ENCODE measurements at regions not wholly inside any gene's neighbourhood (a gene's known extent, or its start where the extent isn't known, plus 50 kb on each side); places are given as distances from the start of the nearest gene placed in this dataset.

DNA sequence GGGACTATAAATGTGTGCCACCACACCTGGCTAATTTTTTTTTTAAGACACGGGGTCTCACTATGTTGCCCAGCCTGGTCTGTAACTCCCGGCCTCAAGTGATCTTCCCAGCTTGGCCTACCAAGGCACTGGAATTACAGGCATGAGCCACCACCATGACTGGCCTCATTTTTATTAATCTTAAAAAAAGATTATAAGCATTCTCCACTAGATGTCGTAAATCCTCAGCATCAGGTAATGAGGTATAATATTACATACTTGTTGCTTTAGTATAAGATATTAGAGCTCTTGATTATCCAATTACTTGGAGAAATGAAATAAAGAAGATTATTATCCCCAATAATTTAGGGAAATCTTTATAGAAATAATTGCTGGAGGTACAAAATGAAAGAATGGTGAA, 78.2 kb upstream of the HTR1A start:
- H3K27me3 ChIP-seq (replicated peaks in 2 of 5; ENCODE audit: control insufficient read depth in 4 of 5, insufficient read depth in 5 of 5, low read length in 4 of 5), result no peaks in the 10 kb centered on the region
- ChIA-PET CTCF (interaction anchor here (0.8 kb wide), 1 partner anchor 8 kb away, joined by 3 read pairs; no protein-coding TSS in a partner anchor), POLR2A (no interaction called here)
- H3K4me3 ChIP-seq (ENCODE audit: control insufficient read depth in 1 of 7, extremely low read depth in 1 of 7, insufficient read depth in 4 of 7, low read depth in 2 of 7, low read length in 6 of 7), result no peak overlapping the region
- H3K4me1 ChIP-seq (ENCODE audit: control extremely low read depth in 1 of 4, control insufficient read depth in 4 of 4, insufficient read depth in 4 of 4, low read length in 3 of 4), result no peaks in the 10 kb centered on the region
- 100% methylated on average over 2 of the region's 3 CpGs for WGBS (ENCODE audit: insufficient coverage)
- no peaks in the 10 kb centered on the region for H3K36me3 ChIP-seq (ENCODE audit: control insufficient read depth in 4 of 4, insufficient read depth in 4 of 4, low read length in 3 of 4)
- peaks cover 0 to 9% (median 6%) of the 10 kb centered on the region in 5 experiments for H3K9me3 ChIP-seq (ENCODE audit: control extremely low read depth in 1 of 5, control insufficient read depth in 4 of 5, insufficient read depth in 2 of 5, low read depth in 1 of 5, low read length in 4 of 5)
- no peak overlapping the region for H3K27ac ChIP-seq (ENCODE audit: insufficient read depth in 1 of 2, low read depth in 1 of 2, low read length in 2 of 2, poor library complexity in 1 of 2, severe bottlenecking in 2 of 2)
- no peak for DNase-seq

DNA sequence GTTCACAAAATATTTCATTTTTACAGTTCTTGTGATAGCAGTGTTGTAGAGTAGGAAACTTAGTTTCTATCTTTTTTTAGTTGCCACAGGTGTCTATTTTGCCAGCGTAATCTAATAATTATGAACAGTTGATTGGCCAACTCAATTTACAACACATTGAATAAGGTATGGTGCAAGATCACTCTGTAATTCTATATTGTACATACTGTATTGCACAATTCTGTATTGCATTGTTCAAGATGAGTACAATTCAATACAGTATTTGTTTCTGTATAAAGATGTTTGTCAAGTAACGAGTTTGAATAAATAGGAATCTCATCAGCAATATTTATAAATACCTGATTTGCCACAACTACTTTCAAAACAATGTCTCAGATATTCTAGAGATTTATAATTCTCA, 64.2 kb upstream of the HTR1A start:
- no CpG with 5 or more reads among the region's 2 CpGs for WGBS (ENCODE audit: insufficient coverage)
- Histone ChIP-seq H3K27me3 (replicated peaks in 2 of 5; ENCODE audit: control insufficient read depth in 4 of 5, insufficient read depth in 5 of 5, low read length in 4 of 5) (no peaks in the 10 kb centered on the region), H3K27ac (ENCODE audit: insufficient read depth in 1 of 2, low read depth in 1 of 2, low read length in 2 of 2, poor library complexity in 1 of 2, severe bottlenecking in 2 of 2) (no peak overlapping the region), H3K9me3 (ENCODE audit: control extremely low read depth in 1 of 5, control insufficient read depth in 4 of 5, insufficient read depth in 2 of 5, low read depth in 1 of 5, low read length in 4 of 5) (no peaks in the 10 kb centered on the region), H3K4me3 (ENCODE audit: control insufficient read depth in 1 of 7, extremely low read depth in 1 of 7, insufficient read depth in 4 of 7, low read depth in 2 of 7, low read length in 6 of 7) (no peak overlapping the region), H3K36me3 (ENCODE audit: control insufficient read depth in 4 of 4, insufficient read depth in 4 of 4, low read length in 3 of 4) (no peaks in the 10 kb centered on the region), H3K4me1 (ENCODE audit: control extremely low read depth in 1 of 4, control insufficient read depth in 4 of 4, insufficient read depth in 4 of 4, low read length in 3 of 4) (no peaks in the 10 kb centered on the region)
- CTCF ChIA-PET, result no interaction called here
- POLR2A ChIA-PET, result no interaction called here
- DNase-seq, result no peak

DNA sequence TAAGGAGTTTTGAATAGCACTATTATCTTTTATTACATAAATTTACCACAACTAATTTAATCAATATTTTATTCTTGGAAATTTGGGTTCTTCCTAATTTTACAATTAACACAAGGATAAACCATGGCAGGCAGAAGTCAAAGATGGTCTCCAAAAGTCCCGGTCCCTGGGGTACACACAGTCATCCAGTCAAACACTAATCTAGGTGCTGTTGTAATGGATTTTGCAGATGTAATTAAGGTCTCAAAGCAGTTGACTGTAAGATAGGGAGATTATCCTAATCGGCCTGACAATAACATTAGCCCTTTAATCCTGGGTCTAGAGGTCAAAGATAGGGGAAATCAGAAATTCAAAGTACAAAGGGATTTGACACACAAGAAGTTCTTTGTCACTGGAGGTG, 57.5 kb upstream of the HTR1A start:
- DNase-seq, result no peak
- ChIA-PET POLR2A (no interaction called here), CTCF (interaction anchor here (0.6 kb wide), 1 partner anchor 487 kb away, joined by 3 read pairs; no protein-coding TSS in a partner anchor)
- Histone ChIP-seq H3K27me3 (replicated peaks in 2 of 5; ENCODE audit: control insufficient read depth in 4 of 5, insufficient read depth in 5 of 5, low read length in 4 of 5) (no peaks in the 10 kb centered on the region), H3K4me3 (ENCODE audit: control insufficient read depth in 1 of 7, extremely low read depth in 1 of 7, insufficient read depth in 4 of 7, low read depth in 2 of 7, low read length in 6 of 7) (no peak overlapping the region), H3K27ac (ENCODE audit: insufficient read depth in 1 of 2, low read depth in 1 of 2, low read length in 2 of 2, poor library complexity in 1 of 2, severe bottlenecking in 2 of 2) (no peak overlapping the region), H3K4me1 (ENCODE audit: control extremely low read depth in 1 of 4, control insufficient read depth in 4 of 4, insufficient read depth in 4 of 4, low read length in 3 of 4) (no peaks in the 10 kb centered on the region), H3K36me3 (ENCODE audit: control insufficient read depth in 4 of 4, insufficient read depth in 4 of 4, low read length in 3 of 4) (no peaks in the 10 kb centered on the region), H3K9me3 (ENCODE audit: control extremely low read depth in 1 of 5, control insufficient read depth in 4 of 5, insufficient read depth in 2 of 5, low read depth in 1 of 5, low read length in 4 of 5) (no peaks in the 10 kb centered on the region)
- 80% methylated on average over 1 of the region's 2 CpGs for WGBS (ENCODE audit: insufficient coverage)

DNA sequence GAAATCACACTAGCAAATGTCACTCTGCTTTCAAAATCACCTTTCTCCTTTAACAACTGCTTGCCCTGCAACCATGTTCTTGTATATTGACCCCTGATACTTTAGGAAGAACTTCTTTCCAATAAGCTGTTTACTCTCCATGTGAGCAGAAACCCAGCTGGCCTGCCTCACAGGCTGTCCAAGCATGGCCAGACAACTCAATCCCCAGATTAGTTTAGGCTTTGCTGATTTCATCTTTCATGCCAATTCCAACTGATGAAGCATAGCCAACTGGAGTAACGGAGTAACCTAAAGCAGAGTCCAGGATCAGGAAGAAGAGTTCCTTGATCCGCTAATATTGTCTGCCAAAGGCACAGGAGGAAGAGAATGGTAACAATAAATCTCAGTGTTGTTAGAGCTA, 56.7 kb upstream of the HTR1A start:
- H3K36me3 ChIP-seq (ENCODE audit: control insufficient read depth in 4 of 4, insufficient read depth in 4 of 4, low read length in 3 of 4), result no peaks in the 10 kb centered on the region
- DNase-seq, result no peak
- H3K27ac ChIP-seq (ENCODE audit: insufficient read depth in 1 of 2, low read depth in 1 of 2, low read length in 2 of 2, poor library complexity in 1 of 2, severe bottlenecking in 2 of 2), result no peak overlapping the region
- H3K4me3 ChIP-seq (ENCODE audit: control insufficient read depth in 1 of 7, extremely low read depth in 1 of 7, insufficient read depth in 4 of 7, low read depth in 2 of 7, low read length in 6 of 7), result no peak overlapping the region
- H3K9me3 ChIP-seq (ENCODE audit: control extremely low read depth in 1 of 5, control insufficient read depth in 4 of 5, insufficient read depth in 2 of 5, low read depth in 1 of 5, low read length in 4 of 5), result no peaks in the 10 kb centered on the region
- no peaks in the 10 kb centered on the region for H3K4me1 ChIP-seq (ENCODE audit: control extremely low read depth in 1 of 4, control insufficient read depth in 4 of 4, insufficient read depth in 4 of 4, low read length in 3 of 4)
- CTCF ChIA-PET, result no interaction called here
- 91% methylated on average over 2 of the region's 2 CpGs for WGBS (ENCODE audit: insufficient coverage)
- no peaks in the 10 kb centered on the region for H3K27me3 ChIP-seq (replicated peaks in 2 of 5; ENCODE audit: control insufficient read depth in 4 of 5, insufficient read depth in 5 of 5, low read length in 4 of 5)
- POLR2A ChIA-PET, result no interaction called here

DNA sequence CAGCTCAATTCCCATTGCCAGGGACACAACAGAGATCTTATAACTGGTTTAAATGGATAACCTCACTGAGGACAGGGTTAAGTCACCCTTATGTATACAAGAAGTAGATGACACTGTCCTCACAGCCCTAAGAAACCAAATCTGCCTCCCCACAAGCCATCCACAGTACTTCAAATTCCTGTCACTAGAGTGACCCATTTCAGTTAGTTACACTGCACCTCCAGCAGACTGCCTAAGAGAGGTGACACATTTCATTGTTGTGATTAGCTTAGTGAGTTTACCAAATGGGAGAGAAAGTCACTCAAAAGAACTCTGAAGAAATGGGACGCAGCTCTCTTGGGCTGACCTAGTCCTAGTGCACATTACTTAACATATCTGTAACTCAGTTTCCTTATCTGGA, 53.6 kb upstream of the HTR1A start:
- POLR2A ChIA-PET, result no interaction called here
- no peak for DNase-seq
- Histone ChIP-seq H3K4me1 (ENCODE audit: control extremely low read depth in 1 of 4, control insufficient read depth in 4 of 4, insufficient read depth in 4 of 4, low read length in 3 of 4) (no peaks in the 10 kb centered on the region), H3K27ac (ENCODE audit: insufficient read depth in 1 of 2, low read depth in 1 of 2, low read length in 2 of 2, poor library complexity in 1 of 2, severe bottlenecking in 2 of 2) (no peak overlapping the region), H3K9me3 (ENCODE audit: control extremely low read depth in 1 of 5, control insufficient read depth in 4 of 5, insufficient read depth in 2 of 5, low read depth in 1 of 5, low read length in 4 of 5) (no peaks in the 10 kb centered on the region), H3K36me3 (ENCODE audit: control insufficient read depth in 4 of 4, insufficient read depth in 4 of 4, low read length in 3 of 4) (no peaks in the 10 kb centered on the region), H3K4me3 (ENCODE audit: control insufficient read depth in 1 of 7, extremely low read depth in 1 of 7, insufficient read depth in 4 of 7, low read depth in 2 of 7, low read length in 6 of 7) (no peak overlapping the region), H3K27me3 (replicated peaks in 2 of 5; ENCODE audit: control insufficient read depth in 4 of 5, insufficient read depth in 5 of 5, low read length in 4 of 5) (no peaks in the 10 kb centered on the region)
- no CpG with 5 or more reads among the region's 1 CpG for WGBS (ENCODE audit: insufficient coverage)
- CTCF ChIA-PET, result no interaction called here
